Mesendoderm (in vitro differentiated cells): ENCODE measurements at regions not wholly inside any gene's neighbourhood (a gene's known extent, or its start where the extent isn't known, plus 50 kb on each side); places are given as distances from the start of the nearest gene placed in this dataset.

Experiments used
- DNase-seq: peaks from one replicate; pipeline ENCODE4 v3.0.0; 2013
- H2AK5ac ChIP-seq: 2 replicates; pipeline ENCODE4 v1.6.1; 2013; ENCODE audit warnings: low read length, inconsistent platforms
- H2BK120ac ChIP-seq: 2 replicates; pipeline ENCODE4 v1.6.1; 2013; ENCODE audit warnings: low read depth, mild to moderate bottlenecking, low read length, moderate library complexity, mixed read lengths
- H2BK15ac ChIP-seq: replicated peaks from 2 replicates; pipeline ENCODE4 v1.6.1; 2013; ENCODE audit warnings: low read depth, mild to moderate bottlenecking, moderate library complexity
- H2BK5ac ChIP-seq: 2 replicates; pipeline ENCODE4 v1.6.1; 2013; ENCODE audit warnings: low read length, inconsistent platforms
- H3K18ac ChIP-seq: 2 replicates; pipeline ENCODE4 v1.6.1; 2013; ENCODE audit warnings: mild to moderate bottlenecking, low read length, mixed read lengths
- H3K23ac ChIP-seq: one replicate; pipeline ENCODE4 v1.6.1; 2013; ENCODE audit warnings: low read length
- H3K27ac ChIP-seq: 2 replicates; pipeline ENCODE4 v1.5.1; 2013; ENCODE audit warnings: low read depth, mild to moderate bottlenecking, inconsistent platforms, low read length, moderate library complexity
- H3K27me3 ChIP-seq: 2 replicates; pipeline ENCODE4 v1.6.1; 2013; ENCODE audit warnings: low read length, control low read depth, mild to moderate bottlenecking, inconsistent platforms; ENCODE audit not compliant: insufficient read depth, poor library complexity
- H3K36me3 ChIP-seq: 2 replicates; pipeline ENCODE4 v1.6.1; 2013; ENCODE audit warnings: low read length, inconsistent platforms; ENCODE audit not compliant: control insufficient read depth, insufficient read depth
- H3K4ac ChIP-seq: one replicate; pipeline ENCODE4 v1.6.1; 2013; ENCODE audit warnings: low read depth, mild to moderate bottlenecking, low read length, moderate library complexity
- H3K4me1 ChIP-seq: 2 replicates; pipeline ENCODE4 v1.6.1; 2013; ENCODE audit warnings: low read depth, low read length, inconsistent platforms; ENCODE audit not compliant: control insufficient read depth
- H3K4me2 ChIP-seq: 2 replicates; pipeline ENCODE4 v1.6.1; 2013; ENCODE audit warnings: low read length
- H3K4me3 ChIP-seq: 2 replicates; pipeline ENCODE4 v1.5.1; 2013; ENCODE audit warnings: mild to moderate bottlenecking, low read length
- H3K56ac ChIP-seq: one replicate; pipeline ENCODE4 v1.6.1; 2013; ENCODE audit warnings: low read length
- H3K79me1 ChIP-seq: 2 replicates; pipeline ENCODE4 v1.6.1; 2013; ENCODE audit warnings: low read length, inconsistent platforms
- H3K79me2 ChIP-seq: 2 replicates; pipeline ENCODE4 v1.6.1; 2013; ENCODE audit warnings: mild to moderate bottlenecking, low read length; ENCODE audit not compliant: control insufficient read depth, insufficient read depth
- H3K9ac ChIP-seq: 2 replicates; pipeline ENCODE4 v1.6.1; 2013; ENCODE audit warnings: low read length, inconsistent platforms
- H4K5ac ChIP-seq: one replicate; pipeline ENCODE4 v1.6.1; 2013; ENCODE audit warnings: low read length
- H4K8ac ChIP-seq: one replicate; pipeline ENCODE4 v1.6.1; 2013; ENCODE audit warnings: low read depth, mild to moderate bottlenecking, control low read depth, low read length, moderate library complexity
- WGBS: extraction: QIAGEN DNeasy Blood & Tissue Kit; methylation state at CpG from one replicate; pipeline ENCODE4 v1.1.7; 2013; ENCODE audit warnings: low lambda C conversion rate, missing lambda C conversion rate; ENCODE audit not compliant: insufficient coverage; ENCODE audit errors: extremely low coverage; 5-methylcytosine and 5-hydroxymethylcytosine counted together

DNA sequence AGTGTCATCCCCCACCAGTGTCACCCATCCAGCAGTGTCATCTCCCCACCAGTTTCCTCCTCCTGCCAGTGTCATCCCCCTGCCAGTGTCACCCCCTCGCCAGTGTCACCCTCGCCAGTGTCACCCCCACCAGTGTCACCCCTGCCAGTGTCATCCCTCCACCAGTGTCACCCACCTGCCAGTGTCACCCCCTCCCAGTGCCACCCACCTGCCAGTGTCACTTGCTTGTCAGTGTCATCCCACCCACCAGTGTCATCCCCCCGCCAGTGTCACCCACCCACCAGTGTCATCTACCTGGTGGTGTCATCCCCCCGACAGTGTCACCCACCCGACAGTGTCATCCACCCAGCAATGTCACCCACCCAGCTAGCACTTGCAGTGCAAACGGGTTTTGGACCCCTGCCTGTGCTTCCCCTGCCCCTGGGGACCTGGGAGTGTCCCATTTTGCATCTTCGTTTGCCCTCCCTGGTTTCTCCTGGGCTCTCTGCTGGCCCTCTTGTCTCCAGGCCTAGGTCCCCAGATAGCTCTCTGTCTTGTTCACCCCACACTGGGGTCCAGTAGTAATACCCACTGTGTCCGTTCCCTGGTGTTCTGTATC, 99.8 kb upstream of the PRR20G start:
- no peak overlapping the region for H2BK15ac ChIP-seq
- no CpG with 5 or more reads among the region's 8 CpGs for WGBS

DNA sequence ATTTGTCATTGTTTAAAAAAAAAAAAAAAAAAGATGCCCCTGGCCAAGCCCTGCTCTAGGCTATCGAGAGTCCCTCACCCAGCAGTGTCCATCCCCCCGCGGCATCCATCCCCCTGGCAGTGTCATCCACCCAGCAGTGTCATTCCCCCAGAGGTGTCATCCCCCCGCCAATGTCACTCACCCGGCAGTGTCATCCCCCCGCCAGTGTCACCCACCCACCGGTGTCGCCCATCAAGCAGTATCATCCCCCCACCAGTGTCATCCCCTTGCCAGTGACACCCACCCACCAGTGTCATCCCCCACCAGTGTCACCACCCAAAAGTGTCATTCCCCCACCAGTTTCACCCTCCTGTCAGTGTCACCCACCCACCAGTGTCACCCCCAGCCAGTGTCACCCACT, 99.3 kb upstream of the PRR20G start:
- no peak overlapping the region for H3K4me3 ChIP-seq

More for the DNA sequence above, 99.8 kb upstream of the PRR20G start:
- H3K27ac ChIP-seq = no peak overlapping the region
- no peaks in the 10 kb centered on the region for H3K36me3 ChIP-seq
- no peak overlapping the region for H3K18ac ChIP-seq
- no peak for DNase-seq
- no peak overlapping the region for H2AK5ac ChIP-seq
- H3K79me1 ChIP-seq = no peaks in the 10 kb centered on the region
- no peak overlapping the region for H3K4me3 ChIP-seq
- H3K4ac ChIP-seq = no peak overlapping the region
- no peak overlapping the region for H4K8ac ChIP-seq
- H3K23ac ChIP-seq = no peak overlapping the region
- no peak overlapping the region for H2BK120ac ChIP-seq
- no peaks in the 10 kb centered on the region for H3K79me2 ChIP-seq
- no peak overlapping the region for H2BK5ac ChIP-seq
- no peak overlapping the region for H3K4me2 ChIP-seq
- H4K5ac ChIP-seq = no peak overlapping the region
- no peaks in the 10 kb centered on the region for H3K4me1 ChIP-seq
- no peak overlapping the region for H3K56ac ChIP-seq
- H3K9ac ChIP-seq = no peak overlapping the region
- no peaks in the 10 kb centered on the region for H3K27me3 ChIP-seq

DNA sequence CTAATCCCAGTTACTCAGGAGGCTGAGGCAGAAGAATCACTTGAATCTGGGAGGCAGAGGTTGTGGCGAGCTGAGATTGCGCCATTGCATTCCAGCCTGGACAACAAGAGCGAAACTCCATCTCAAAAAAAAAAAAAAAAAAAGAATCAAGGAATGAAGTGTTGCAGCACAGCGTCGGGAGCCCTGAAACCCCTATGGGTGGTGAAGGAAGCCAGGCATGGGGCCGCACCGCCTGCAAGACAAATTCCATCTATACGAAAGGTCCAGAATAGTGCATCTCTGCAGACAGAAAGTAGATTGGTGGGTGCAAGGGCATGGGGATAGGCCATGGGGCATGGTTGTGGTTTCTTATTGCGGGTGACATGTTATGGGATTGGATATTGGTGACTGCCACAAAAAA, 98.6 kb upstream of the PRR20G start:
- WGBS = no CpG with 5 or more reads among the region's 9 CpGs
- Histone ChIP-seq H3K56ac (no peak overlapping the region), H2AK5ac (no peak overlapping the region), H2BK120ac (no peak overlapping the region), H3K9ac (no peak overlapping the region), H3K79me1 (no peaks in the 10 kb centered on the region), H4K8ac (no peak overlapping the region), H4K5ac (no peak overlapping the region), H3K79me2 (no peaks in the 10 kb centered on the region), H3K4me1 (no peaks in the 10 kb centered on the region), H3K4me2 (no peak overlapping the region), H2BK5ac (no peak overlapping the region), H3K4ac (no peak overlapping the region), H3K4me3 (no peak overlapping the region), H3K23ac (no peak overlapping the region), H3K18ac (no peak overlapping the region), H3K36me3 (no peaks in the 10 kb centered on the region), H3K27ac (no peak overlapping the region), H3K27me3 (no peaks in the 10 kb centered on the region), H2BK15ac (no peak overlapping the region)
- no peak for DNase-seq

More for the DNA sequence above, 99.3 kb upstream of the PRR20G start:
- Histone ChIP-seq H3K27ac (no peak overlapping the region), H4K5ac (no peak overlapping the region), H3K79me2 (no peaks in the 10 kb centered on the region), H2AK5ac (no peak overlapping the region), H3K27me3 (no peaks in the 10 kb centered on the region), H2BK5ac (no peak overlapping the region), H3K4me1 (no peaks in the 10 kb centered on the region), H3K56ac (no peak overlapping the region), H2BK15ac (no peak overlapping the region), H3K4ac (no peak overlapping the region), H4K8ac (no peak overlapping the region), H3K18ac (no peak overlapping the region), H3K23ac (no peak overlapping the region), H3K4me2 (no peak overlapping the region), H3K9ac (no peak overlapping the region), H3K36me3 (no peaks in the 10 kb centered on the region), H3K79me1 (no peaks in the 10 kb centered on the region), H2BK120ac (no peak overlapping the region)
- WGBS = no CpG with 5 or more reads among the region's 8 CpGs
- DNase-seq = no peak

DNA sequence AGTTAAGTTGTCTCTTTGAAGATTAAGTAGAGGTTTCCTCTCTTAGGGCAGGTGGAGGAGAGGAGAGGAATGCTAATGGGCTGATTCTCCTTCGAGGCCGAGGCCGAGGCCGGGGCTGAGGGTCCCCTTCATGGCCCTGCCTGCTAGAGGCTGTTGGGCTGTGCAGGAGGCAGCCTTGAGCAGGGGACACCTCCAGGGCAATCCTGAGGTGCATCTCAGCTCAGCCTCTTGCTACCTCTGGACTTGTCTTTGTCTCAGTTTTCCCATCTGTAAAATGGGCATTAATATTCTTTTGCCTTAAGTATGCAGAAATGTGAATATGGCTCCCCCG, 97.7 kb upstream of the PRR20G start:
- Histone ChIP-seq H3K79me2 (no peaks in the 10 kb centered on the region), H3K4me2 (no peak overlapping the region), H4K8ac (no peak overlapping the region), H3K56ac (no peak overlapping the region), H3K18ac (no peak overlapping the region), H3K27me3 (no peaks in the 10 kb centered on the region), H3K27ac (no peak overlapping the region), H4K5ac (no peak overlapping the region), H3K23ac (no peak overlapping the region), H2BK120ac (no peak overlapping the region), H3K4ac (no peak overlapping the region), H3K4me3 (no peak overlapping the region), H2BK5ac (no peak overlapping the region), H3K36me3 (no peaks in the 10 kb centered on the region), H2BK15ac (no peak overlapping the region), H2AK5ac (no peak overlapping the region), H3K4me1 (no peaks in the 10 kb centered on the region), H3K79me1 (no peaks in the 10 kb centered on the region), H3K9ac (no peak overlapping the region)
- DNase-seq = no peak
- no CpG with 5 or more reads among the region's 5 CpGs for WGBS

DNA sequence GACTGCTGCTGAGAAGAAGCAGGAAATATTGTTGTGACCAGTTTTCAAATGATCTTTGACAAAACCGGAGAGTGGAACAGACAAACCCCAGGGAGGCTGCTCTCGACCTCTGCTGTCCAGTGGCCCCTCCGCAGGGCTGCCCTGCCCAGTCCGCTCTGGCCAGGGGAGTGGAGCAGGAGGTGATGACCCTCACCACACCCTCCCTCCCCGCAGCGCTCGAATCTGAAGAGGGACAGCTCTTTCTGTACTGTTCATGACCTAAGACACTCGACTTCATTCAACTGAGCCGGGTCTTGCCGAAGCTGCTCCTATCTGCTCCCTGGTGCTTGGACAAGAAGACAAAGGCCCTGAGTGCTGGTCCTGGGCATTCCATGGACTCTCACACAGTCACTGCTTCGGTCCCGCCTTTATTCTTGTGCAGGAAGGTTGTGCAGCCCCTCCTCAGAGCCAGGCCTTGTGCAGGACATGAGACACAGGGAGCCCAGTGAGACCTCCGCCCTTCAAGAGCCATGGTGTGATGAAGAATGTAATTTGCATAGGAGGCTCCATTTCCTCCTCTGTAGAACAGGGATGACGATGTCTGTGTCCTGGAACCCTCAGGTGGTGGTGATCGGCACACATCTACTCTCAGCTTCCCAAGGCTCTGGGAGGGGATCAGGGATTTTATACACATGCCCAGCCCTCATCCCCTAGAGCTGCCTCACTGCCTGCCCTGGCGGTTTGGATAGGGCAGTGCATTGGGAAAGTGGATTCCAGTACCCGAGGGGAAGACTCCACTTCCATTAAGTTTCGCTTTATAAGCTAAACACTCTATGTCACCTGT, 97.1 kb upstream of the PRR20G start:
- Histone ChIP-seq H4K8ac (no peak overlapping the region), H3K4me1 (no peaks in the 10 kb centered on the region)

More for the DNA sequence above, 97.1 kb upstream of the PRR20G start:
- Histone ChIP-seq H3K4me3 (no peak overlapping the region), H3K4ac (no peak overlapping the region), H3K23ac (no peak overlapping the region), H3K18ac (no peak overlapping the region), H3K9ac (no peak overlapping the region), H2BK5ac (no peak overlapping the region), H2AK5ac (no peak overlapping the region), H3K27ac (no peak overlapping the region), H2BK120ac (no peak overlapping the region), H4K5ac (no peak overlapping the region), H3K4me2 (no peak overlapping the region), H3K56ac (no peak overlapping the region), H3K79me1 (no peaks in the 10 kb centered on the region), H2BK15ac (no peak overlapping the region), H3K79me2 (no peaks in the 10 kb centered on the region), H3K27me3 (no peaks in the 10 kb centered on the region), H3K36me3 (no peaks in the 10 kb centered on the region)
- no CpG with 5 or more reads among the region's 18 CpGs for WGBS
- DNase-seq = peak; percentile 15
